ENCODE measurements at regions not wholly inside any gene's neighbourhood (a gene's known extent, or its start where the extent isn't known, plus 50 kb on each side); places are given as distances from the start of the nearest gene placed in this dataset.

DNA sequence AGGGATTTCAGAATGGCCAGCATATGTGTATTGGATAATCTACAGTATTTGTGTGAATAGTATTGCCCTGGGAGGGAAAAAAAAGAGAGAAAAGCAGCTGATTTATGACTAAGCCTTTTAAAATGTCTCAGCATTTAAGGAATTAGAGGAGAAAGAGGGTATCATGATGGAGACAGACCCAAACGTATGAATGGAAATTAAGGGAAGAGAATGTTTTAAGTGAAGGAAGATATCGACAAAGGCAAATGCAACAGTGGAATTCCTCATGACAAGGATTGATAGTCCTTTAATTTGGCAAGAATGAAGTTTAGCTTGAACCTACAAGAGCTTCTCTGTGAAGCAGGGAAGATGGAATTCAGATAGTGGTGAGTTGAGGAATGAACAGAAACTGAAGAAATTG lies 367.3 kb upstream of the POU3F2 start:
- no peak for DNase-seq (ENCODE audit: low spot score)

DNA sequence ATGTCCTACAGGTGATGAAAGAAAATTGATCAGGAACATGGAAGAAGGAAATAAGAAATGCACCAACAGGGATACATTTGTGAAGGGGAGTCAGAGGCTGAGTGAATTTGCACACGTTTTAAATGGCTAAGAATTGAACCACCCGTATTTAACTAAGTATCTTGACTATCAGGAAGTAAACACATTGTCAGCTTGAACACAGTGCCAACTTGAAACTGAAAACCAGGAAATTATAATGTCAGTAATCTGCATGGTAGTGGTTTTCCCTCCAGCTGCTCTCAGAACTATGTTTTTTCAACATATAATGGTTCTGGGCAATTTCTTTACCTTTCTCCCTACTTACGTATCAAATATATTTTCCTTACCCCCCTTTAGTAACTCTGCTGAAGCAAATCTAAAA lies 366.5 kb upstream of the POU3F2 start:
- DNase-seq (ENCODE audit: low spot score), result no peak

DNA sequence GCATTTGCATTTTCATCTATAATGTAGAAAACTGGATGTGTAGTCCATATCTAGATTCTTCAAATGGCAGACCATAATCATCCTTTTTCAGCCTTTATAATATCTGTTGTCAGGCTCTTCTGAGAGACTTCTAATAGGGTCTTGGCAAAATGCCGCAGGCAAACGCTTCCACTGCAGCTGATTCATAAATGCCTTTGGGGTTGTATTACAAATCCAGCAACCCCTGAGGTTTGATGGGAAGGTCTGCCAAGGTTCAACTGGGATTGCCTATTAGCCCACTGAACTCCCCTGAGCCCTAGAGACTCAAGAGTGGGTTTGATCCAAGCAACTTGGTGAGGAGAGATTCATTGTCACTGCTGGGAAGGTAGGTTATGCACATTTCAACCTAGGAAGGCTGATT lies 365.2 kb upstream of the POU3F2 start:
- DNase-seq (ENCODE audit: low spot score), result no peak

GRCh38 chr6:98470821-98471220 lies 363.6 kb upstream of the POU3F2 start:
- DNase-seq (ENCODE audit: low spot score), result no peak

DNA sequence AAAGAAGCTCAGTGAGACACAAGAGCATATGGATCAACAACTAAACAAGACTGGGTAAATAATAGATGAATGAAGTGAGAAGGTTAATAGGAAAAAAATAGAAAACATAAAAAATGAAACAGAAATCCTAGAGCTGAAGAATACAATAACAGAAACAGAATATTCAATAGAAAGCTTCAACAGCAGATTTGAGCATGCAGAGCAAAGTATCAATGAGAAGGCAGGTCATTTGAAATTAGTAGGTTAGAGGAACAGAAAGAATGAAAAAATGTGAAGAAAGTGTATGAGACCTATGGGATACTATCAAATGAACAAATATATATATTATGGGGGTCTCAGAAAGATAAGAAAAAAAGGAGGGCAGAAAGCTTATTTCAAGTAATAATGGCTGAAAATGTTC lies 362.9 kb upstream of the POU3F2 start:
- DNase-seq (ENCODE audit: low spot score), result no peak

- no peak for DNase-seq (ENCODE audit: low spot score)
These were observed 357.1 kb upstream of the POU3F2 start for GRCh38 chr6:98477231-98477630.

- no peak for DNase-seq (ENCODE audit: low spot score)
These were observed 349.7 kb upstream of the POU3F2 start for GRCh38 chr6:98484696-98485095.

- DNase-seq (ENCODE audit: low spot score), result no peak
These were observed 348.8 kb upstream of the POU3F2 start for GRCh38 chr6:98485593-98485992.

GRCh38 chr6:98486057-98486456 lies 348.3 kb upstream of the POU3F2 start:
- DNase-seq (ENCODE audit: low spot score), result no peak

GRCh38 chr6:98487612-98488011 lies 346.8 kb upstream of the POU3F2 start:
- DNase-seq (ENCODE audit: low spot score), result no peak

- DNase-seq (ENCODE audit: low spot score), result no peak
These were observed 336.1 kb upstream of the POU3F2 start for GRCh38 chr6:98498144-98498775.

GRCh38 chr6:98498866-98499265 lies 335.5 kb upstream of the POU3F2 start:
- DNase-seq (ENCODE audit: low spot score), result no peak

- no peak for DNase-seq (ENCODE audit: low spot score)
These were observed 320.2 kb upstream of the POU3F2 start for GRCh38 chr6:98514073-98514720.

DNA sequence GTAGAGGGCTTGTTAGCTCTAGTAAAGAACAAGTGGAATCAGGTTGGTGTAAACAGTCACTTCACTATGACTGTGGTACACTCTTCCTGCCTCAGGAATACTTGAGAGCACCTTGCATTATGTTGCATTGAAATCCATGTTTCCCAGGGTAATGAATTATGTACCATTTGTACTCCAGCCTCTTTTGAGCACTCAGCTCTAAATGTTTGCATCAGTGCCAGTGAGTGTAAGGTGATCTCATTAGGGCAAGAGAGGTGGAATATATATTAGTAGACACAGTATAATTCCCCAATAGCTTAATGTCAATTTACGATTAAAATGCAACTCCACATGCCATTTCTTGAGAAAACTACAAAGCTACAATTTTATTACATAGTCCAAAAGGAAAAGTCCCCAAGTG lies 319.6 kb upstream of the POU3F2 start:
- no peak for DNase-seq (ENCODE audit: low spot score)

- DNase-seq (ENCODE audit: low spot score), result no peak
These were observed 318.2 kb upstream of the POU3F2 start for GRCh38 chr6:98516206-98516605.

- DNase-seq (ENCODE audit: low spot score), result no peak
These were observed 317.5 kb upstream of the POU3F2 start for GRCh38 chr6:98516866-98517265.

DNA sequence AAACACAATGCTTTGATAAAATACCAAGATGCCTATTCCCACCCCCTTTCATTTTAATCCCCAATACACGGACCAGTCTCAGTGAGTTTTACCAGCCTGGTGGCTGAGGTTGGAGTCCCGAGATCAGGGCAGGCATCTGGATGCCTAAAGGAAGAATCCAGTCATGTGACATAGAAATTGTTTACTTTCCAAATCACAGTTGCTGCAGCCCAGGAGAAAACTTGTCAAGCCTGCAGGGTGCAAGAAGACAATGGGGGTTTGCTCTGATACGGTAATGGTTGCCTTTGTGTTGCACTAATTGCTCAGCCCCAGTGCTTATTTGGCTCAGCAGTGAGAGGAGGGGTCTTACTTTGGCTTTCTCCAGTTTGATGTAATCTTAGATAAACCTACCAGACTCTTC lies 308.5 kb upstream of the POU3F2 start:
- DNase-seq (ENCODE audit: low spot score), result no peak

- no peak for DNase-seq (ENCODE audit: low spot score)
These were observed 307.9 kb upstream of the POU3F2 start for GRCh38 chr6:98526465-98526864.

DNA sequence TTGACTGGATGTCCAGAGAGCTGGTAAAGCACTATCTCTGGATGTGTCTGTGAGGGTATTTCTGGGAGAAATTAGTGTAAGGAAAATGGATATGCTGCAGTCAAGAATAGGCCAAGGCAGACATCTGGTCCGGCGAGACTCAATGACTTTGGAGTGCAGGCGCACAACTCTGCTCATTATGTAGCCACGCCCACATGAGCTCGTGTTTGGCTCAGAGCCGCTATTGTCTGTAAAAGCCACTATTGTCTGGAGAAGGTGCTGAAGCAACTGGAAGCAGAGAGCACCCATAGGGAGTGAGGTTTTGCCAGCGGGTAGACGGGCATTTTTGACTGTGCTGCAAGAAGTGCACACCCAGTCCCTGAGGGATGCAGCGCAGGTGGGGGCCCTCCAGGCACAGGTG lies 305.0 kb upstream of the POU3F2 start:
- no peak for DNase-seq (ENCODE audit: low spot score)

- DNase-seq (ENCODE audit: low spot score), result no peak
These were observed 303.6 kb upstream of the POU3F2 start for GRCh38 chr6:98530732-98531131.

GRCh38 chr6:98532004-98532403 lies 302.4 kb upstream of the POU3F2 start:
- DNase-seq (ENCODE audit: low spot score), result no peak

GRCh38 chr6:98539741-98540140 lies 294.6 kb upstream of the POU3F2 start:
- no peak for DNase-seq (ENCODE audit: low spot score)

- no peak for DNase-seq (ENCODE audit: low spot score)
These were observed 288.0 kb upstream of the POU3F2 start for GRCh38 chr6:98546376-98546775.

GRCh38 chr6:98547151-98547550 lies 287.2 kb upstream of the POU3F2 start:
- no peak for DNase-seq (ENCODE audit: low spot score)
